ENCODE measurements at regions not wholly inside any gene's neighbourhood (a gene's known extent, or its start where the extent isn't known, plus 50 kb on each side); places are given as distances from the start of the nearest gene placed in this dataset.

- DNase-seq (ENCODE audit: insufficient read length, low spot score, missing footprints) = no peak
- H3K9me3 ChIP-seq (ENCODE audit: low read depth, low read length) = no peaks in the 10 kb centered on the region
- no peak overlapping the region for H3K4me2 ChIP-seq (ENCODE audit: insufficient read depth, low read length)
- no peak for TF ChIP-seq CTCF (IDR thresholded peaks at IDR 0.05; ENCODE audit: extremely low read depth, low read depth, low read length)
- no peaks in the 10 kb centered on the region for H3K79me2 ChIP-seq (ENCODE audit: insufficient read depth, low read length)
- H3K4me3 ChIP-seq (ENCODE audit: insufficient read depth, low read length) = no peak overlapping the region
- no peaks in the 10 kb centered on the region for H4K20me1 ChIP-seq (ENCODE audit: insufficient read depth, low read length)
- no peak overlapping the region for H2AFZ ChIP-seq (ENCODE audit: low read length)
- H3K36me3 ChIP-seq (ENCODE audit: insufficient read depth, low read length) = no peaks in the 10 kb centered on the region
- H3K27me3 ChIP-seq (ENCODE audit: insufficient read depth, low read length) = no peaks in the 10 kb centered on the region
- H3K4me1 ChIP-seq (ENCODE audit: insufficient read depth, low read length) = no peaks in the 10 kb centered on the region
- no peak overlapping the region for H3K27ac ChIP-seq (ENCODE audit: low read depth, low read length)
These were observed 94.7 kb upstream of the ACTRT2 start for GRCh38 chr1:2926447-2927055.

GRCh38 chr1:2927393-2928360 lies 93.6 kb upstream of the ACTRT2 start:
- Histone ChIP-seq H3K4me1 (ENCODE audit: insufficient read depth, low read length) (no peaks in the 10 kb centered on the region), H3K27ac (ENCODE audit: low read depth, low read length) (no peak overlapping the region), H2AFZ (ENCODE audit: low read length) (no peak overlapping the region), H3K27me3 (ENCODE audit: insufficient read depth, low read length) (no peaks in the 10 kb centered on the region), H3K4me3 (ENCODE audit: insufficient read depth, low read length) (no peak overlapping the region), H3K79me2 (ENCODE audit: insufficient read depth, low read length) (no peaks in the 10 kb centered on the region), H3K4me2 (ENCODE audit: insufficient read depth, low read length) (no peak overlapping the region), H3K9me3 (ENCODE audit: low read depth, low read length) (no peaks in the 10 kb centered on the region), H3K36me3 (ENCODE audit: insufficient read depth, low read length) (no peaks in the 10 kb centered on the region), H4K20me1 (ENCODE audit: insufficient read depth, low read length) (no peaks in the 10 kb centered on the region)
- TF ChIP-seq CTCF (IDR thresholded peaks at IDR 0.05; ENCODE audit: extremely low read depth, low read depth, low read length) = no peak
- DNase-seq (ENCODE audit: insufficient read length, low spot score, missing footprints) = no peak

- H2AFZ ChIP-seq (ENCODE audit: low read length) = no peak overlapping the region
- no peaks in the 10 kb centered on the region for H3K36me3 ChIP-seq (ENCODE audit: insufficient read depth, low read length)
- no peaks in the 10 kb centered on the region for H3K4me1 ChIP-seq (ENCODE audit: insufficient read depth, low read length)
- H3K4me3 ChIP-seq (ENCODE audit: insufficient read depth, low read length) = no peak overlapping the region
- no peaks in the 10 kb centered on the region for H4K20me1 ChIP-seq (ENCODE audit: insufficient read depth, low read length)
- no peak for DNase-seq (ENCODE audit: insufficient read length, low spot score, missing footprints)
- no peaks in the 10 kb centered on the region for H3K9me3 ChIP-seq (ENCODE audit: low read depth, low read length)
- H3K4me2 ChIP-seq (ENCODE audit: insufficient read depth, low read length) = no peak overlapping the region
- no peak for TF ChIP-seq CTCF (IDR thresholded peaks at IDR 0.05; ENCODE audit: extremely low read depth, low read depth, low read length)
- H3K79me2 ChIP-seq (ENCODE audit: insufficient read depth, low read length) = no peaks in the 10 kb centered on the region
- H3K27me3 ChIP-seq (ENCODE audit: insufficient read depth, low read length) = no peaks in the 10 kb centered on the region
- H3K27ac ChIP-seq (ENCODE audit: low read depth, low read length) = no peak overlapping the region
These were observed 92.6 kb upstream of the ACTRT2 start for GRCh38 chr1:2928366-2929325.
